ENCODE measurements at regions not wholly inside any gene's neighbourhood (a gene's known extent, or its start where the extent isn't known, plus 50 kb on each side); places are given as distances from the start of the nearest gene placed in this dataset.
"Not testable (repeated sequence)": the region's sequence is repeated elsewhere in the genome, so short reads cannot be mapped to it uniquely, and the experiment has no call there.

- TF ChIP-seq CTCF, POLR2A (IDR thresholded peaks at IDR 0.05): not testable (repeated sequence)
Measured at GRCh38 chr4:169323925-169324324, 53.2 kb upstream of the SH3RF1 start.
